ENCODE measurements at regions not wholly inside any gene's neighbourhood (a gene's known extent, or its start where the extent isn't known, plus 50 kb on each side); places are given as distances from the start of the nearest gene placed in this dataset.

DNA sequence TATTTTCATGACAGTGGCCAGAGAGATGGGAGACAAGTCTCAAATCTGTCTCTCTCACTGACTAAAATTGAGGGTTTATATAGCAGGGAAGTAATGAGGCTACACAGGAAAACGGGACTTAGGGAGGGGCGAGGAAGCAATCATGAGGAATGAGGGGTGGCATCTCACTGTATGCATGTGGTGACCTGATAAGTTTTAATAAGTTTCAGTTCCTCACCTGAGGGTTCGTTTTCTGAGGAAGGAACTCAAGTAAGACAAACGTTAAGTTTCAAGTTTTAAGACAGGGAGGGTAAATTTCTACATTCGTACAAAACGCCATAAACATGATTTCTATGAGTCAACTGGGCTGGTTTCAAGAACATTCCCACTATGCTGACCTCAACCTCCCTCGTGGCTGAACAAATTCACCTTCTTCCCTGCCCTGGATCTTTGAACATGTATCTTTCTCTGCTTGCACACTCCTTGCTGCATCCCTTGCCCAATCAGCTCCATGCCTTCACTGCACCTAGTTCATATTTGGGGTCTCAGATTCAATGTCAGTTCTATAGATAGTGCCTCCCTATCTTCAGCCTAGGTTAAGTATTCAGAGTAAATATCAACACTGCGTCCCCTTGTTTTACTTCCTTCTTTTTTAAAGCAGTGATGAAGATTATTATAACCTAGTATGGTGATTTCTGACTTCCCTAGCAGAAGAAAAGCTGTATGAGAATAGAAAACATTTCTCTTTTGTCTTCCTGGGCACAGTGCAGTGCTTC is 53.3 kb upstream of the CNTNAP5 start:
- Histone ChIP-seq H3K4me1 (replicated peaks in 1 of 2) (no peaks in the 10 kb centered on the region), H3K27ac (no peak overlapping the region), H3K4me3 (no peak overlapping the region)
- WGBS, 10 experiments: 4 to 100% (median 57%) methylated on average over 2 to 8 of the region's 8 CpGs
- no peak for ATAC-seq (replicated peaks in 6 of 8)
- in situ Hi-C loops (cut with MboI; ENCODE audit: low pct_unique_long_range_greater_than_20kb in 2 of 9, low sequenced_read_pairs in 9 of 9, unreplicated experiment in 9 of 9): no loop called here

Data from motor neuron (in vitro differentiated cells).